GM23338 (cell line): ENCODE measurements at regions not wholly inside any gene's neighbourhood (a gene's known extent, or its start where the extent isn't known, plus 50 kb on each side); places are given as distances from the start of the nearest gene placed in this dataset.

Source experiments
- CREB1 ChIP-seq: fragments of 250-450 bp; sonication (Bioruptor Pico); IDR thresholded peaks from 2 replicates; pipeline ENCODE4 v1.5.0; 2020; ENCODE audit warnings: low read depth, mild to moderate bottlenecking, moderate library complexity
- EZH2 ChIP-seq: fragments of 200-600 bp; sonication (generic); IDR thresholded peaks from one replicate; pipeline ENCODE4 v1.8.0; 2017; ENCODE audit warnings: antibody characterized with exemption, mild to moderate bottlenecking, low read depth; ENCODE audit not compliant: unreplicated experiment
- EZH2phosphoT487 ChIP-seq: fragments of 200-600 bp; sonication (generic); IDR thresholded peaks from one replicate; pipeline ENCODE4 v1.8.1; 2018; ENCODE audit warnings: antibody characterized with exemption; ENCODE audit not compliant: unreplicated experiment
- JUNB ChIP-seq: IDR thresholded peaks from one replicate; pipeline ENCODE4 v1.6.1; 2016; ENCODE audit warnings: antibody characterized with exemption; ENCODE audit not compliant: unreplicated experiment
- POLR2AphosphoS5 ChIP-seq: IDR thresholded peaks from 2 replicates; pipeline ENCODE4 v1.6.1; 2016; ENCODE audit warnings: antibody characterized with exemption, low read depth
- ZNF331 ChIP-seq: fragments of 250-450 bp; sonication (Bioruptor Pico); IDR thresholded peaks from 2 replicates; pipeline ENCODE4 v1.5.0; 2020; ENCODE audit warnings: low read depth, mild to moderate bottlenecking, moderate library complexity
- TF ChIP-seq, protein P1 (sequence below), 2 experiments: fragments of 200-600 bp in 1 of 2; sonication (generic) in 1 of 2; conservative IDR thresholded peaks; 2 replicates each; pipeline versions ENCODE4 v1.5.1 to v1.6.1; 2016 to 2017; ENCODE audit warnings: antibody characterized with exemption in 2 of 2, low read depth in 2 of 2, mild to moderate bottlenecking in 2 of 2, moderate library complexity in 1 of 2
- TF ChIP-seq, protein P2 (sequence below): IDR thresholded peaks from one replicate; pipeline ENCODE4 v1.6.1; 2018; ENCODE audit warnings: antibody characterized with exemption; ENCODE audit not compliant: unreplicated experiment

DNA sequence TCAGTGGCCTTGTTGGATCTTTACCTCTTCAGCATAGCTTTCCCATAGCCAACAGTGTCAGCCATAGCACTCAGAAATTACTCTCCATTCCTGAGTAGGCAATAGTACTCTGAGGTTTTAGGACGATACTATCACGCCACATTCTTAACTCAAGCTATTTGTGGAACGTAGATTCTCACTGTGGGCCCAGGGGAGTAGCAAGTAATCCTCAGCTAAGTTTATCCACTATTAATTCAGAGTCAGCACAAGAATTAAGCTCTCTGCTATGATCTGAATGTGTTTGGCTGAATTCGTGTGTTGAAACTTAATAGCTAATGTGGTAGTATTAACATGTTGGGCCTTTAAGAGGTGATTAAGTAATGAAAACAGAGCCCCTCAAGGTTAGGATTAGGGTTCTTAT is 858.8 kb upstream of the NUDT12 start:
- TF ChIP-seq, protein P1, sequence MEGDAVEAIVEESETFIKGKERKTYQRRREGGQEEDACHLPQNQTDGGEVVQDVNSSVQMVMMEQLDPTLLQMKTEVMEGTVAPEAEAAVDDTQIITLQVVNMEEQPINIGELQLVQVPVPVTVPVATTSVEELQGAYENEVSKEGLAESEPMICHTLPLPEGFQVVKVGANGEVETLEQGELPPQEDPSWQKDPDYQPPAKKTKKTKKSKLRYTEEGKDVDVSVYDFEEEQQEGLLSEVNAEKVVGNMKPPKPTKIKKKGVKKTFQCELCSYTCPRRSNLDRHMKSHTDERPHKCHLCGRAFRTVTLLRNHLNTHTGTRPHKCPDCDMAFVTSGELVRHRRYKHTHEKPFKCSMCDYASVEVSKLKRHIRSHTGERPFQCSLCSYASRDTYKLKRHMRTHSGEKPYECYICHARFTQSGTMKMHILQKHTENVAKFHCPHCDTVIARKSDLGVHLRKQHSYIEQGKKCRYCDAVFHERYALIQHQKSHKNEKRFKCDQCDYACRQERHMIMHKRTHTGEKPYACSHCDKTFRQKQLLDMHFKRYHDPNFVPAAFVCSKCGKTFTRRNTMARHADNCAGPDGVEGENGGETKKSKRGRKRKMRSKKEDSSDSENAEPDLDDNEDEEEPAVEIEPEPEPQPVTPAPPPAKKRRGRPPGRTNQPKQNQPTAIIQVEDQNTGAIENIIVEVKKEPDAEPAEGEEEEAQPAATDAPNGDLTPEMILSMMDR (conservative IDR thresholded peaks at IDR 0.05; ENCODE audit: low read depth in 2 of 2): no peak
- TF ChIP-seq POLR2AphosphoS5 (no peak), JUNB (no peak), EZH2phosphoT487 (no peak), CREB1 (CRISPR knock-in tag) (no peak), EZH2 (no peak), ZNF331 (CRISPR knock-in tag) (no peak)
- TF ChIP-seq, protein P2, sequence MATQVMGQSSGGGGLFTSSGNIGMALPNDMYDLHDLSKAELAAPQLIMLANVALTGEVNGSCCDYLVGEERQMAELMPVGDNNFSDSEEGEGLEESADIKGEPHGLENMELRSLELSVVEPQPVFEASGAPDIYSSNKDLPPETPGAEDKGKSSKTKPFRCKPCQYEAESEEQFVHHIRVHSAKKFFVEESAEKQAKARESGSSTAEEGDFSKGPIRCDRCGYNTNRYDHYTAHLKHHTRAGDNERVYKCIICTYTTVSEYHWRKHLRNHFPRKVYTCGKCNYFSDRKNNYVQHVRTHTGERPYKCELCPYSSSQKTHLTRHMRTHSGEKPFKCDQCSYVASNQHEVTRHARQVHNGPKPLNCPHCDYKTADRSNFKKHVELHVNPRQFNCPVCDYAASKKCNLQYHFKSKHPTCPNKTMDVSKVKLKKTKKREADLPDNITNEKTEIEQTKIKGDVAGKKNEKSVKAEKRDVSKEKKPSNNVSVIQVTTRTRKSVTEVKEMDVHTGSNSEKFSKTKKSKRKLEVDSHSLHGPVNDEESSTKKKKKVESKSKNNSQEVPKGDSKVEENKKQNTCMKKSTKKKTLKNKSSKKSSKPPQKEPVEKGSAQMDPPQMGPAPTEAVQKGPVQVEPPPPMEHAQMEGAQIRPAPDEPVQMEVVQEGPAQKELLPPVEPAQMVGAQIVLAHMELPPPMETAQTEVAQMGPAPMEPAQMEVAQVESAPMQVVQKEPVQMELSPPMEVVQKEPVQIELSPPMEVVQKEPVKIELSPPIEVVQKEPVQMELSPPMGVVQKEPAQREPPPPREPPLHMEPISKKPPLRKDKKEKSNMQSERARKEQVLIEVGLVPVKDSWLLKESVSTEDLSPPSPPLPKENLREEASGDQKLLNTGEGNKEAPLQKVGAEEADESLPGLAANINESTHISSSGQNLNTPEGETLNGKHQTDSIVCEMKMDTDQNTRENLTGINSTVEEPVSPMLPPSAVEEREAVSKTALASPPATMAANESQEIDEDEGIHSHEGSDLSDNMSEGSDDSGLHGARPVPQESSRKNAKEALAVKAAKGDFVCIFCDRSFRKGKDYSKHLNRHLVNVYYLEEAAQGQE: no peak
